IPS-NIHi11 (cell line): ENCODE measurements at regions not wholly inside any gene's neighbourhood (a gene's known extent, or its start where the extent isn't known, plus 50 kb on each side); places are given as distances from the start of the nearest gene placed in this dataset.
"Not testable (repeated sequence)": the region's sequence is repeated elsewhere in the genome, so short reads cannot be mapped to it uniquely, and the experiment has no call there.

ENCODE experiments used
- DNase-seq: peaks from one replicate; pipeline ENCODE4 v3.0.0; 2012; ENCODE audit warnings: mixed read lengths, low spot score

- no peak for DNase-seq
Measured at GRCh38 chr16:26721290-26721689, 345.4 kb upstream of the C16orf82 start.

- DNase-seq, result not testable (repeated sequence)
Measured at GRCh38 chr16:26721957-26722356, 344.8 kb upstream of the C16orf82 start.

- DNase-seq, result no peak
Measured at GRCh38 chr16:26724189-26724588, 342.5 kb upstream of the C16orf82 start.

GRCh38 chr16:26727848-26728247 is 338.9 kb upstream of the C16orf82 start:
- DNase-seq, result no peak

- DNase-seq, result no peak
Measured at GRCh38 chr16:26729951-26730541, 336.7 kb upstream of the C16orf82 start.

GRCh38 chr16:26731729-26732128 is 335.0 kb upstream of the C16orf82 start:
- no peak for DNase-seq

- no peak for DNase-seq
Measured at GRCh38 chr16:26733710-26734109, 333.0 kb upstream of the C16orf82 start.

- DNase-seq, result no peak
Measured at GRCh38 chr16:26735521-26735920, 331.2 kb upstream of the C16orf82 start.

GRCh38 chr16:26736084-26736483 is 330.6 kb upstream of the C16orf82 start:
- no peak for DNase-seq

- no peak for DNase-seq
Measured at GRCh38 chr16:26740771-26741170, 326.0 kb upstream of the C16orf82 start.

GRCh38 chr16:26742040-26742439 is 324.7 kb upstream of the C16orf82 start:
- DNase-seq, result no peak

- DNase-seq, result no peak
Measured at GRCh38 chr16:26744430-26744829, 322.3 kb upstream of the C16orf82 start.

- DNase-seq, result no peak
Measured at GRCh38 chr16:26747760-26748159, 319.0 kb upstream of the C16orf82 start.

- no peak for DNase-seq
Measured at GRCh38 chr16:26749072-26749471, 317.7 kb upstream of the C16orf82 start.

GRCh38 chr16:26752166-26752565 is 314.6 kb upstream of the C16orf82 start:
- DNase-seq, result no peak

- no peak for DNase-seq
Measured at GRCh38 chr16:26756633-26757032, 310.1 kb upstream of the C16orf82 start.

GRCh38 chr16:26762594-26762993 is 304.1 kb upstream of the C16orf82 start:
- peak; percentile 41 for DNase-seq

- DNase-seq, result peak; percentile 59
Measured at GRCh38 chr16:26765087-26765486, 301.6 kb upstream of the C16orf82 start.

- DNase-seq, result no peak
Measured at GRCh38 chr16:26768385-26769010, 298.2 kb upstream of the C16orf82 start.

GRCh38 chr16:26770547-26770946 is 296.2 kb upstream of the C16orf82 start:
- no peak for DNase-seq

- DNase-seq, result no peak
Measured at GRCh38 chr16:26772503-26772902, 294.2 kb upstream of the C16orf82 start.

- DNase-seq, result no peak
Measured at GRCh38 chr16:26777821-26778220, 288.9 kb upstream of the C16orf82 start.

- peak; percentile 20 for DNase-seq
Measured at GRCh38 chr16:26787924-26788323, 278.8 kb upstream of the C16orf82 start.

- DNase-seq, result no peak
Measured at GRCh38 chr16:26791169-26791568, 275.6 kb upstream of the C16orf82 start.
